HCT116 (cell line): ENCODE measurements at regions not wholly inside any gene's neighbourhood (a gene's known extent, or its start where the extent isn't known, plus 50 kb on each side); places are given as distances from the start of the nearest gene placed in this dataset.

Source experiments
- ATAC-seq: fragments of 200-7000 bp; cut with Tn5 transposase; 2 replicates; pipeline ENCODE4 v1.9.1; 2020; ENCODE audit warnings: mild to moderate bottlenecking, moderate library complexity
- BruUV-seq: library from RNA; stranded (reverse); fragments of 400-500 nt; replicated peaks from 2 replicates; lab custom pipeline; 2021; lab: Mats Ljungman, UMichigan
- CTCF ChIA-PET: fragments of 300-600 bp; sonication (Branson Sonifier 250); formaldehyde crosslinking; loops from one replicate; lab custom pipeline; 2021; ENCODE audit warnings: antibody characterized with exemption; lab: Charles Lee
- POLR2A ChIA-PET: fragments of 300-600, 350-600 bp; sonication (Branson Sonifier 250); formaldehyde crosslinking; loops from one replicate; lab custom pipeline; 2021; ENCODE audit warnings: antibody characterized with exemption; lab: Charles Lee
- RAD21 ChIA-PET, 2 experiments: fragments of 300-600 bp; sonication (Branson Sonifier 250); formaldehyde crosslinking; loops; one replicate each; lab custom pipeline; 2023; ENCODE audit warnings: low total read pairs in 2 of 2; ENCODE audit not compliant: uncharacterized antibody in 2 of 2, unreplicated experiment in 2 of 2, low non-redundant PET in 1 of 2; lab: Charles Lee
- DNase-seq: peaks from one replicate; pipeline ENCODE4 v3.0.0-alpha.2; 2010; ENCODE audit warnings: low read depth, low spot score
- H2AFZ ChIP-seq: fragments of 200-600 bp; shearing (Covaris generic), sonication (generic); 2 replicates; pipeline ENCODE4 v1.6.1; 2017; ENCODE audit warnings: low read depth, mixed run types, mixed read lengths, antibody characterized with exemption, low read length; ENCODE audit not compliant: poor library complexity, severe bottlenecking
- H3K27ac ChIP-seq: 2 replicates; pipeline ENCODE4 v1.5.1; 2012; ENCODE audit warnings: low read depth, low read length
- H3K27me3 ChIP-seq: fragments of 200-600 bp; sonication (generic); 2 replicates; pipeline ENCODE4 v1.6.1; 2016; ENCODE audit warnings: mixed run types, low read length, mixed read lengths; ENCODE audit not compliant: insufficient read depth
- H3K36me3 ChIP-seq, 2 experiments: fragments of 200-500 bp in 1 of 2; fragments of 200-600 bp in 1 of 2; sonication (Bioruptor generic) in 1 of 2; sonication (generic) in 1 of 2; 2 replicates each; pipeline versions ENCODE4 v1.5.1 to v1.6.1; 2014 to 2016; ENCODE audit warnings: low read length in 2 of 2, inconsistent platforms in 1 of 2, mixed read lengths in 1 of 2, mixed run types in 1 of 2; ENCODE audit not compliant: insufficient read depth in 2 of 2, control insufficient read depth in 1 of 2
- H3K4me1 ChIP-seq, 2 experiments: fragments of 200-600 bp in 1 of 2; sonication (generic) in 1 of 2; 2 replicates each; pipeline versions ENCODE4 v1.5.1 to v1.6.1; 2012 to 2017; ENCODE audit warnings: low read length in 2 of 2, inconsistent platforms in 1 of 2, mild to moderate bottlenecking in 1 of 2, mixed read lengths in 1 of 2, mixed run types in 1 of 2, moderate library complexity in 1 of 2; ENCODE audit not compliant: insufficient read depth in 2 of 2, control insufficient read depth in 1 of 2
- H3K4me2 ChIP-seq: fragments of 200-600 bp; sonication (generic); 2 replicates; pipeline ENCODE4 v1.6.1; 2017; ENCODE audit warnings: mixed run types, low read length, mixed read lengths
- H3K4me3 ChIP-seq, 2 experiments: fragments of 200-600 bp in 1 of 2; sonication (generic) in 1 of 2; replicated peaks in 1 of 2; 2 replicates each; pipeline ENCODE4 v1.5.1; 2011 to 2016; ENCODE audit warnings: low read length in 2 of 2, control low read depth in 1 of 2, low read depth in 1 of 2, mild to moderate bottlenecking in 1 of 2, mixed read lengths in 1 of 2, mixed run types in 1 of 2
- H3K79me2 ChIP-seq: fragments of 200-600 bp; sonication (generic); 2 replicates; pipeline ENCODE4 v1.6.1; 2017; ENCODE audit warnings: mild to moderate bottlenecking, mixed run types, low read length, moderate library complexity, mixed read lengths; ENCODE audit not compliant: insufficient read depth
- H3K9ac ChIP-seq: fragments of 200-600 bp; sonication (generic); 2 replicates; pipeline ENCODE4 v1.6.1; 2016; ENCODE audit warnings: low read length, mixed read lengths
- H3K9me2 ChIP-seq: fragments of 200-600 bp; sonication (generic), shearing (Covaris generic); 2 replicates; pipeline ENCODE4 v1.6.1; 2017; ENCODE audit warnings: mixed run types, mild to moderate bottlenecking, moderate library complexity; ENCODE audit not compliant: insufficient read depth
- H3K9me3 ChIP-seq, 2 experiments: fragments of 200-500 bp in 1 of 2; fragments of 200-600 bp in 1 of 2; sonication (Bioruptor generic) in 1 of 2; sonication (generic) in 1 of 2; 2 replicates each; pipeline ENCODE4 v1.6.1; 2014 to 2017; ENCODE audit warnings: low read length in 2 of 2, mixed read lengths in 2 of 2, inconsistent platforms in 1 of 2, low read depth in 1 of 2, mild to moderate bottlenecking in 1 of 2, mixed run types in 1 of 2, moderate library complexity in 1 of 2; ENCODE audit not compliant: control insufficient read depth in 1 of 2, insufficient read depth in 1 of 2
- H4K20me1 ChIP-seq: fragments of 200-600 bp; sonication (generic), shearing (Covaris generic); 2 replicates; pipeline ENCODE4 v1.6.1; 2017; ENCODE audit warnings: mixed run types, mild to moderate bottlenecking, moderate library complexity; ENCODE audit not compliant: insufficient read depth
- ATF3 ChIP-seq: IDR thresholded peaks from 2 replicates; pipeline ENCODE4 v1.6.1; 2012
- CEBPB ChIP-seq: IDR thresholded peaks from 2 replicates; pipeline ENCODE4 v1.6.1; 2012; ENCODE audit warnings: low read depth
- CTCF ChIP-seq, 3 experiments: fragments of 200-600 bp in 1 of 3; sonication (generic) in 1 of 3; IDR thresholded peaks in 2 of 3; conservative IDR thresholded peaks in 1 of 3; 2 replicates each; pipeline ENCODE4 v1.5.1; 2012 to 2017; ENCODE audit warnings: low read depth in 2 of 3, low read length in 2 of 3, antibody characterized with exemption in 1 of 3, borderline replicate concordance in 1 of 3, control low read depth in 1 of 3, mild to moderate bottlenecking in 1 of 3, mixed read lengths in 1 of 3, mixed run types in 1 of 3, moderate library complexity in 1 of 3; ENCODE audit not compliant: insufficient read depth in 1 of 3
- EGR1 ChIP-seq: IDR thresholded peaks from 2 replicates; pipeline ENCODE4 v1.6.1; 2012; ENCODE audit warnings: low read depth
- EZH2phosphoT487 ChIP-seq: fragments of 200-600 bp; IDR thresholded peaks from 2 replicates; pipeline ENCODE4 v1.6.1; 2018; ENCODE audit warnings: antibody characterized with exemption, borderline replicate concordance
- FOSL1 ChIP-seq: IDR thresholded peaks from 2 replicates; pipeline ENCODE4 v1.6.1; 2012; ENCODE audit warnings: low read depth
- JUND ChIP-seq: IDR thresholded peaks from 2 replicates; pipeline ENCODE4 v1.6.1; 2012
- REST ChIP-seq: IDR thresholded peaks from 2 replicates; pipeline ENCODE4 v1.6.1; 2012; ENCODE audit warnings: low read depth
- SRF ChIP-seq: IDR thresholded peaks from 2 replicates; pipeline ENCODE4 v1.6.1; 2012; ENCODE audit warnings: low read depth
- TCF7L2 ChIP-seq: IDR thresholded peaks from 2 replicates; pipeline ENCODE4 v1.7.0; 2011; ENCODE audit warnings: borderline replicate concordance, inconsistent platforms; ENCODE audit not compliant: insufficient read depth, insufficient read length; ENCODE audit errors: extremely low read depth
- ZFX ChIP-seq: fragments of 450-650 bp; IDR thresholded peaks from 2 replicates; pipeline ENCODE4 v1.6.1; 2017
- intact Hi-C: fragments of 100-400 bp; cut with micrococcal nuclease; formaldehyde crosslinking; loops from 2 replicates; pipeline ENCODE4 v1.10.0; 2022

- ATAC-seq (peak; percentile 90), DNase-seq (peak; percentile 32)
- no peaks in the 10 kb centered on the region for H3K79me2 ChIP-seq
- no peaks in the 10 kb centered on the region for H3K9me2 ChIP-seq
- ChIA-PET CTCF (no interaction called here), RAD21 (no interaction called here), POLR2A (no interaction called here)
- H2AFZ ChIP-seq: no peak overlapping the region
- no peaks in the 10 kb centered on the region for H3K36me3 ChIP-seq
- no peak overlapping the region for H3K4me3 ChIP-seq
- no peaks in the 10 kb centered on the region for H3K9me3 ChIP-seq
- no peaks in the 10 kb centered on the region for H3K27me3 ChIP-seq
- H3K9ac ChIP-seq: no peak overlapping the region
- TF ChIP-seq SRF (no peak), CTCF (IDR thresholded peaks at IDR 0.05 in 2 of 3, conservative IDR thresholded peaks at IDR 0.05 in 1 of 3; ENCODE audit: borderline replicate concordance in 1 of 3, insufficient read depth in 1 of 3, low read depth in 2 of 3, low read length in 2 of 3) (0 out of 6 replicates have a peak, but pooled peaks of 2 of the 3 experiments have one; percentile 5 to 12), JUND (peak; percentile 52), EZH2phosphoT487 (no peak), REST (no peak), TCF7L2 (peak; percentile 78), ATF3 (no peak), EGR1 (no peak), ZFX (no peak), FOSL1 (peak; percentile 48), CEBPB (peak; percentile 27; the same call in 1 of the 2 replicates)
- peaks cover 3 to 10% of the 10 kb centered on the region in 2 experiments; a peak in 2 of 4 replicates for H3K4me1 ChIP-seq
- no peak overlapping the region for H3K27ac ChIP-seq
- peak overlapping the region; percentile 38; the same call in 1 of the 2 replicates for H3K4me2 ChIP-seq
- intact Hi-C loops: no loop called here
- no peaks in the 10 kb centered on the region for H4K20me1 ChIP-seq
- no TSS peak for BruUV-seq
Measured at GRCh38 chr2:208595386-208596275, 189.0 kb downstream of the PTH2R start.
